ENCODE measurements at regions not wholly inside any gene's neighbourhood (a gene's known extent, or its start where the extent isn't known, plus 50 kb on each side); places are given as distances from the start of the nearest gene placed in this dataset.
A peak's percentile ranks its signal among the peaks of the same experiment; 100 is the strongest.

- TF ChIP-seq CTCF (IDR thresholded peaks at IDR 0.05; ENCODE audit: insufficient read depth, low read depth, low read length, missing control alignments), result no peak
- H3K4me3 ChIP-seq (ENCODE audit: low read depth, low read length), result no peak overlapping the region
- DNase-seq (ENCODE audit: low read depth), result no peak
Measured at GRCh38 chr14:56878766-56879165, 68.5 kb upstream of the OTX2 start.

GRCh38 chr14:56875104-56875675 is 64.9 kb upstream of the OTX2 start:
- no peak overlapping the region for H3K4me3 ChIP-seq (ENCODE audit: low read depth, low read length)
- TF ChIP-seq CTCF (IDR thresholded peaks at IDR 0.05; ENCODE audit: insufficient read depth, low read depth, low read length, missing control alignments), result no peak
- DNase-seq (ENCODE audit: low read depth), result no peak

DNA sequence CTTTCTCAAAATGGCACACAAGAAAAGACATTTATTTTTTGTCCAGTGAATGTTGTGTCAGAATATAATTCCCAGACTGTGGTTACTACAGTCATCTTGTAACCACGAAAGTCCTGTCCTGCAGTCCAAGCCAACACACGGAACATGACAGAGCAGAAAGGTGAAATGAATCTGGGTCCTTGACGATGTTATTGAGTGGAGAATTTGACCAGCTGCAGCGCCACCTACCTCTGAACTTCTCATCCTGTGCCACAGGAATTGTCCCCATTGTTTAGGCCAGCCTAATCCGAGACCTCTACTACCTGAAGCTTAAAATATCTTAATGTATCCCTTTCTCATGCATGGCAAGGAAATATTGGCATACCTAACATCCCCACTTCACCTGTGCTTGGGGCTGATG is 64.1 kb upstream of the OTX2 start:
- no peak overlapping the region for H3K4me3 ChIP-seq (ENCODE audit: low read depth, low read length)
- TF ChIP-seq CTCF (IDR thresholded peaks at IDR 0.05; ENCODE audit: insufficient read depth, low read depth, low read length, missing control alignments), result peak; percentile 46
- peak; percentile 29 for DNase-seq (ENCODE audit: low read depth)

DNA sequence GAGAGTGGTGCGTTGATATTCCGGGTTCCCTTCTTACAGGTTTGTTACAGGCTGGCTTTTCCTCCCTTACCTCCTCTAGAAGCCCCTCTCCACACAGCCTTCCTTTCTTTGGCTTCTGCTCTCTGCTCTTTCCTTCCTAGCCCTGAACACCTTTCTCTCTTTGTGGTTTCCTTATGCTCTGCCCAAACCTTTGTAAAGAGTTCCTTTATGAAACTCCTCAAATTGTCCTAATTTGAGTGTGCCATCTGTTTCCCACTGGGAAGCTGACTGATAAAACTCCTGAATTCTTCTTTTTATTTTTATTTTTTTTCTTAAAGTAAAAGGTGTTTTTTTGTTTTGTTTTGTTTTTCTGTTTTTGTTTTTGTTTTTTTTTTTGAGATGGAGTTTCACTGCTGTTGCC is 60.1 kb upstream of the OTX2 start:
- DNase-seq (ENCODE audit: low read depth), result no peak
- no peak for TF ChIP-seq CTCF (IDR thresholded peaks at IDR 0.05; ENCODE audit: insufficient read depth, low read depth, low read length, missing control alignments)
- H3K4me3 ChIP-seq (ENCODE audit: low read depth, low read length), result no peak overlapping the region

DNA sequence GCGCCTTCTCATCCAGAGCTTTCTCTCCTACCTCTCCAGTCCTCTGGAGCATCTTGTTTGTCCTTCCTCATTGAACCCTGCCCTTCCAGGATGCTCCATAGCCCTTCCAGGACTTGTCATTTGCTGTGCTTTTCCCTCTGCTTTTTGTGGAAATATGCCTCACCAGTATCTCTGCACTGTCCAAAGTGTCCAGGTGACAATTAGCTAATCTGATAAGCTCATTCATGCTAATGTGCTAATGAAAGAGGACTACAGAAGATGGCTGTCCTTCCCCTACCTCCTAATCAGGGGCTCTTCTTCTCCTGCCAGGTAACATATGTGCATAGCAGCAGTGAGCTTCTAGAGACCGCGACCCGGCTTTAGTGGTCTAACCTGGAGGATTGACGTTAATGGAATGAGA is 58.4 kb upstream of the OTX2 start:
- no peak overlapping the region for H3K4me3 ChIP-seq (ENCODE audit: low read depth, low read length)
- DNase-seq (ENCODE audit: low read depth), result no peak
- TF ChIP-seq CTCF (IDR thresholded peaks at IDR 0.05; ENCODE audit: insufficient read depth, low read depth, low read length, missing control alignments), result no peak

DNA sequence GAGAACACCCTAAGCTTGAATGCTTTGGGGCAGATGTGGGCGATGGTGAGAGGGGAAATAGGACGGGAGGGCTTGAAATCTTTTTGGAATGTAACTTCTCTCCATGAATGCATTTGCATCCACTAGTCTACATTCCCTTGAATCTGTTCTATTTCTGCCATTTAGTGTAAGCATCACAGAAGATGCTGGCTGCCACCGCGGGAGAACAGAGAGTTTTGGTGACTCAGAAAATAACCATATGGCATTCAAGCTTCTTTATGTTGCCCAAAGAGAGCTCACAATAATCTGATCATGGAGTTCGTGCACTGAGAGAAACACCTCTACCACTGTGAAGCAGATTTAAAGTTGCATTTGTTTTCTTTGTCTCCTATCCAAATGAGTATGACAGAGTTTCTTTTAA is 52.6 kb upstream of the OTX2 start:
- no peak for DNase-seq (ENCODE audit: low read depth)
- no peak for TF ChIP-seq CTCF (IDR thresholded peaks at IDR 0.05; ENCODE audit: insufficient read depth, low read depth, low read length, missing control alignments)
- H3K4me3 ChIP-seq (ENCODE audit: low read depth, low read length), result no peak overlapping the region

- DNase-seq (ENCODE audit: low read depth), result no peak
- TF ChIP-seq CTCF (IDR thresholded peaks at IDR 0.05; ENCODE audit: insufficient read depth, low read depth, low read length, missing control alignments), result no peak
- no peak overlapping the region for H3K4me3 ChIP-seq (ENCODE audit: low read depth, low read length)
Measured at GRCh38 chr14:56860441-56860840, 50.2 kb upstream of the OTX2 start.
